Coronary artery (tissue), 2 donors: ENCODE measurements at regions not wholly inside any gene's neighbourhood (a gene's known extent, or its start where the extent isn't known, plus 50 kb on each side); places are given as distances from the start of the nearest gene placed in this dataset.

ENCODE experiments used
- DNase-seq: peaks from one replicate; pipeline ENCODE4 v3.0.0-alpha.2; 2017; ENCODE audit warnings: low spot score
- H3K27ac ChIP-seq, 2 donors: fragments of 200-600 bp; sonication (generic); one replicate each; pipeline ENCODE4 v1.5.1; 2016 to 2019
- H3K4me3 ChIP-seq: fragments of 200-600 bp; sonication (generic); 2 replicates; pipeline ENCODE4 v1.5.1; 2016; ENCODE audit warnings: mild to moderate bottlenecking, moderate library complexity
- TF ChIP-seq, protein P1 (sequence below): fragments of 200-600 bp; sonication (generic); IDR thresholded peaks from one replicate; pipeline ENCODE4 v1.5.1; 2019; ENCODE audit warnings: antibody characterized with exemption

GRCh38 chr2:180577567-180577966 lies 402.8 kb upstream of the UBE2E3 start:
- DNase-seq, result no peak
- TF ChIP-seq, protein P1, sequence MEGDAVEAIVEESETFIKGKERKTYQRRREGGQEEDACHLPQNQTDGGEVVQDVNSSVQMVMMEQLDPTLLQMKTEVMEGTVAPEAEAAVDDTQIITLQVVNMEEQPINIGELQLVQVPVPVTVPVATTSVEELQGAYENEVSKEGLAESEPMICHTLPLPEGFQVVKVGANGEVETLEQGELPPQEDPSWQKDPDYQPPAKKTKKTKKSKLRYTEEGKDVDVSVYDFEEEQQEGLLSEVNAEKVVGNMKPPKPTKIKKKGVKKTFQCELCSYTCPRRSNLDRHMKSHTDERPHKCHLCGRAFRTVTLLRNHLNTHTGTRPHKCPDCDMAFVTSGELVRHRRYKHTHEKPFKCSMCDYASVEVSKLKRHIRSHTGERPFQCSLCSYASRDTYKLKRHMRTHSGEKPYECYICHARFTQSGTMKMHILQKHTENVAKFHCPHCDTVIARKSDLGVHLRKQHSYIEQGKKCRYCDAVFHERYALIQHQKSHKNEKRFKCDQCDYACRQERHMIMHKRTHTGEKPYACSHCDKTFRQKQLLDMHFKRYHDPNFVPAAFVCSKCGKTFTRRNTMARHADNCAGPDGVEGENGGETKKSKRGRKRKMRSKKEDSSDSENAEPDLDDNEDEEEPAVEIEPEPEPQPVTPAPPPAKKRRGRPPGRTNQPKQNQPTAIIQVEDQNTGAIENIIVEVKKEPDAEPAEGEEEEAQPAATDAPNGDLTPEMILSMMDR, result no peak
- H3K4me3 ChIP-seq, result no peak overlapping the region
- H3K27ac ChIP-seq, result no peak overlapping the region

DNA sequence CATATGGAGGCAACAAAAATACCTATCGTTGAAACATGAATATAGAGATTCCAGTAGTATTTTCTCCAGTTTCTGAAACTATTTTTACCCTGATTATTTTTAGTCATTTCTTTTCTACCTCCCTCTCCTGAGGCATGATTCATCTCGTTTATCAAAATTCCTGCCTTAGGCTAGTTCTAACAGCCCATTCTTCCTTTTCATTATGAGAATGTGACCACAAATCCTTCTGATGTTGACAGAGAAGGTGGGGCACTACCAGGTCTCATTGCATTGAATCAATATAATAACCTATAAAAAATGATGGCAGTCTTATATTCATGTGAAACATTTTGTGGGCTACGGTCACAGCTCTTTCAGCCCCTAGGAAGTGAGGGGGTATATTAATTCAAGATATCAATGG lies 406.5 kb upstream of the UBE2E3 start:
- TF ChIP-seq, protein P1, result no peak
- H3K4me3 ChIP-seq, result no peak overlapping the region
- no peak overlapping the region for H3K27ac ChIP-seq
- no peak for DNase-seq

DNA sequence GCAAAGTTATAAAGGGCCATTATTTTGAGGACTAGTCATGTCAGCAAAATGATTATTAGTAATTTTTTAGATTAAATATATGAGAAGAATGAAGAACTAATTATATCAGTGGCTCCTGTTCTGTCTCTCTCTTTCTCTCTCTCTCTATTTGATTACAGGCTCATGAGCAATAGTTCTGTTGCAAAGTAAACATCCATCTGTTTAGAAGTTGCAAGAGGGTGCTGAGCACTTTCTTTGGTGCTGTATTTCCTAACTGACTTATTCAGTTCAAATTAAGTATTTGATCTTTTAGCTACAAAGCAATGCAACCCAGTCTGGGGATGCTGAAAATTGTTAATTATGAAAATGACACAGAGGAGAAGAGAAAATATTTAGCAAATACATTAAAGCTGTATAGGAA lies 408.1 kb upstream of the UBE2E3 start:
- Histone ChIP-seq H3K27ac (no peak overlapping the region), H3K4me3 (no peak overlapping the region)
- TF ChIP-seq, protein P1, result no peak
- DNase-seq, result no peak

- Histone ChIP-seq H3K27ac (no peak overlapping the region), H3K4me3 (no peak overlapping the region)
- no peak for DNase-seq
- TF ChIP-seq, protein P1, result no peak
These were observed 408.8 kb upstream of the UBE2E3 start for GRCh38 chr2:180571559-180571958.

DNA sequence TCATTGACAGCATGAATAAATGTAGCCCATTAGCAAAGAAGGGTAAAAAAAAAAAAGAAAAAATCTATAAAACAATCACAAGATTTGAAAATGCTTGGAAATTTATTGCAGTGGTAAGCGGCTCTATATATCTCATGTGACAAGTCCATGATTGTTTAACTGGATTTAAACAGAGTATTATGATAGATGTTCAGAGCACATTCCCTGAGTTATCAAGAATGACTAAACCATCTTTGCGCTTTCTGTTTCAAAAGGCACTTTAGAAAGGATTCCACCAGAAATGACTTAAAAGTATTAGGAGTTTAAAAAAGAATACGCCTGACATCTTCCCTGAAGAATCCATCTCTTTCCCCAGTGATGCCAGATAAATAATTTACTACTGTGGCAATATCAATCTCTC lies 409.5 kb upstream of the UBE2E3 start:
- no peak overlapping the region for H3K27ac ChIP-seq
- no peak overlapping the region for H3K4me3 ChIP-seq
- TF ChIP-seq, protein P1, result no peak
- DNase-seq, result no peak

DNA sequence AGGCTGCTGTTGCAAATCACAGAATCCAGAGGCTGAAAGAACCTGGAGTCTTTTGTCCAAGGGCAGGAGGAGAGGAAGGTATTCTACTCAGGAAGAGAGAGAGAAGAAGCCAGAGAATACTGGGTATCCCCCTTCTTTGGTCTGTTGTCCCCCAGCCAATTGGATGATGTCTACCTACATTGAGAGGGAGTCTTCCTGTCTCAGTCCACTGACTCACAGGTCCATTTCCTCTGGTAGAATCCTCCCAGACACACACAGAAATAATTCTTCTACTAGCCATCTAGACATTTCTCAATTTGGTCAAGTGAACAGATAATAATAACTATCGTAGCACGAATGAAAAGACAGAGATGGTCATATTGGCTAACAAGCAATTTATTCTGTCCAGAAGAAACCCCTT lies 416.4 kb upstream of the UBE2E3 start:
- TF ChIP-seq, protein P1, result no peak
- Histone ChIP-seq H3K27ac (no peak overlapping the region), H3K4me3 (no peak overlapping the region)
- DNase-seq, result no peak

GRCh38 chr2:180562378-180562777 lies 418.0 kb upstream of the UBE2E3 start:
- DNase-seq, result no peak
- TF ChIP-seq, protein P1, result no peak
- H3K4me3 ChIP-seq, result no peak overlapping the region

More at GRCh38 chr2:180562378-180562777, 418.0 kb upstream of the UBE2E3 start:
- no peak overlapping the region for H3K27ac ChIP-seq
